ENCODE measurements at regions not wholly inside any gene's neighbourhood (a gene's known extent, or its start where the extent isn't known, plus 50 kb on each side); places are given as distances from the start of the nearest gene placed in this dataset.

DNA sequence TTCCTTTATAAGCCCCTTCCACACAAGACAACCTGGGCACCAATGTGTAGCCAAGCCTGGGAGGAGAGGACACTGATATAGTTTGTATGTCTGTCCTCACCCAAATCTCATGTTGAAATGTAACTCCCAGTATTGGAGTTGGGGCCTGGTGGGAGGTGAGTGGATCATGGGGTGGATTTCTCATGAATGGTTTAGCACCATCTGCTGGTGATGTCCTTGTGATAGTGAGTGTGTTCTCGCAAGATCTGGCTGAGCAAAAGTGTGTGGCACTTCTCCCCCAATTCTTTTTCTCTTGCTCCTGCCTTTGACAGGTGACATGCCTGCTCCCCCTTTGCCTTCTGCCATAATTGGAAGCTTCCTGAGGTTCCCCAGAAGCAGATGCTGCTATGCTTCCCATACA, 135.8 kb downstream of the USP31 start:
- H3K9me3 ChIP-seq (ENCODE audit: insufficient read depth in 2 of 2, low read depth in 1 of 2, low read length in 1 of 2): no peaks in the 10 kb centered on the region
- H3K27me3 ChIP-seq (replicated peaks in 1 of 4; ENCODE audit: control insufficient read depth in 3 of 4, extremely low read depth in 1 of 4, insufficient read depth in 3 of 4, low read length in 3 of 4): no peaks in the 10 kb centered on the region
- CTCF ChIA-PET (ENCODE audit: partially characterized antibody): interaction anchor here (0.7 to 5.4 kb wide), 10 partner anchors 11 to 119 kb away, joined by 3 to 48 read pairs (median 4); no protein-coding TSS in a partner anchor
- no peak overlapping the region for H4K8ac ChIP-seq (ENCODE audit: extremely low read depth, insufficient read depth, low read length)
- peak overlapping the region; percentile 10; the same call in 1 of the 2 replicates for H2AFZ ChIP-seq (ENCODE audit: low read length)
- H3K79me2 ChIP-seq (ENCODE audit: control insufficient read depth in 1 of 2, insufficient read depth in 2 of 2, low read length in 2 of 2): no peaks in the 10 kb centered on the region
- no peak overlapping the region for H2BK120ac ChIP-seq (replicated peaks; ENCODE audit: low read depth, low read length)
- no peaks in the 10 kb centered on the region for H3K4me1 ChIP-seq (replicated peaks in 1 of 4; ENCODE audit: control insufficient read depth in 3 of 4, insufficient read depth in 4 of 4, low read length in 3 of 4)
- H3K18ac ChIP-seq (ENCODE audit: extremely low read depth, low read length): no peak overlapping the region
- H2BK12ac ChIP-seq (ENCODE audit: low read depth, low read length): no peak overlapping the region
- H3K14ac ChIP-seq (ENCODE audit: insufficient read length): no peak overlapping the region
- H3K56ac ChIP-seq (replicated peaks; ENCODE audit: insufficient read length, low read depth, low read length): no peak overlapping the region
- no peaks in the 10 kb centered on the region for H3K36me3 ChIP-seq (ENCODE audit: control insufficient read depth in 2 of 4, insufficient read depth in 4 of 4, low read length in 3 of 4)
- TF ChIP-seq, protein P1, sequence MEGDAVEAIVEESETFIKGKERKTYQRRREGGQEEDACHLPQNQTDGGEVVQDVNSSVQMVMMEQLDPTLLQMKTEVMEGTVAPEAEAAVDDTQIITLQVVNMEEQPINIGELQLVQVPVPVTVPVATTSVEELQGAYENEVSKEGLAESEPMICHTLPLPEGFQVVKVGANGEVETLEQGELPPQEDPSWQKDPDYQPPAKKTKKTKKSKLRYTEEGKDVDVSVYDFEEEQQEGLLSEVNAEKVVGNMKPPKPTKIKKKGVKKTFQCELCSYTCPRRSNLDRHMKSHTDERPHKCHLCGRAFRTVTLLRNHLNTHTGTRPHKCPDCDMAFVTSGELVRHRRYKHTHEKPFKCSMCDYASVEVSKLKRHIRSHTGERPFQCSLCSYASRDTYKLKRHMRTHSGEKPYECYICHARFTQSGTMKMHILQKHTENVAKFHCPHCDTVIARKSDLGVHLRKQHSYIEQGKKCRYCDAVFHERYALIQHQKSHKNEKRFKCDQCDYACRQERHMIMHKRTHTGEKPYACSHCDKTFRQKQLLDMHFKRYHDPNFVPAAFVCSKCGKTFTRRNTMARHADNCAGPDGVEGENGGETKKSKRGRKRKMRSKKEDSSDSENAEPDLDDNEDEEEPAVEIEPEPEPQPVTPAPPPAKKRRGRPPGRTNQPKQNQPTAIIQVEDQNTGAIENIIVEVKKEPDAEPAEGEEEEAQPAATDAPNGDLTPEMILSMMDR (IDR thresholded peaks at IDR 0.05; ENCODE audit: control extremely low read depth in 1 of 3, insufficient read depth in 1 of 3, low read depth in 1 of 3, low read length in 3 of 3): peak; percentile 7 to 58 (median 10); a peak in 3 of 4 replicates
- TF ChIP-seq RAD21 (IDR thresholded peaks at IDR 0.05 in 1 of 2, conservative IDR thresholded peaks at IDR 0.05 in 1 of 2; ENCODE audit: low read depth in 2 of 2, low read length in 2 of 2) (peak; percentile 42 to 52; a peak in 3 of 4 replicates), NANOG (IDR thresholded peaks at IDR 0.05; ENCODE audit: insufficient read depth, low read depth, low read length, poor library complexity, severe bottlenecking) (no peak)
- no peak overlapping the region for H3K23ac ChIP-seq (ENCODE audit: insufficient read length)
- DNase-seq (ENCODE audit: low read depth in 1 of 2, low spot score in 2 of 2) (peak in 1 of 2 experiments; percentile 46), FAIRE-seq (peak; percentile 45)
- H3K23me2 ChIP-seq (ENCODE audit: low read depth, low read length): no peaks in the 10 kb centered on the region
- no peak overlapping the region for H3K27ac ChIP-seq (ENCODE audit: low read depth, low read length)
- H2BK5ac ChIP-seq (ENCODE audit: low read depth, low read length): no peak overlapping the region
- WGBS, 2 experiments (ENCODE audit: extremely low coverage in 1 of 2, insufficient coverage in 1 of 2, insufficient read length in 1 of 2, insufficient replicate concordance in 2 of 2, low coverage in 1 of 2, low lambda C conversion rate in 2 of 2, missing lambda C conversion rate in 1 of 2): 94% methylated on average over 1 of the region's 1 CpG; no CpG with 5 or more reads in 1 of the 2 experiments
- no peak overlapping the region for H2BK15ac ChIP-seq (ENCODE audit: low read length)
- POLR2A ChIA-PET (ENCODE audit: partially characterized antibody): no interaction called here
- no peak overlapping the region for H4K5ac ChIP-seq (ENCODE audit: insufficient read length, low read depth, low read length)
- no peak overlapping the region for H2AK5ac ChIP-seq (ENCODE audit: low read depth, low read length)
- no peak overlapping the region for H4K91ac ChIP-seq (replicated peaks; ENCODE audit: insufficient read length, low read length)
- H3K4me2 ChIP-seq (ENCODE audit: insufficient read depth in 1 of 2, low read depth in 2 of 2, low read length in 2 of 2): no peak overlapping the region
- no peak overlapping the region for H3K9ac ChIP-seq (replicated peaks in 1 of 4; ENCODE audit: extremely low read depth in 1 of 4, low read depth in 3 of 4, low read length in 3 of 4)
- H3K4me3 ChIP-seq (ENCODE audit: extremely low read depth in 1 of 4, insufficient read depth in 2 of 4, low read depth in 3 of 4, low read length in 4 of 4): no peak overlapping the region
- no peaks in the 10 kb centered on the region for H3K79me1 ChIP-seq (ENCODE audit: low read depth, low read length)
- H2BK20ac ChIP-seq (ENCODE audit: low read length): no peak overlapping the region
- no peaks in the 10 kb centered on the region for H4K20me1 ChIP-seq (replicated peaks in 1 of 2; ENCODE audit: control insufficient read depth in 1 of 2, insufficient read depth in 2 of 2, low read length in 2 of 2)
- H3K4ac ChIP-seq (replicated peaks; ENCODE audit: insufficient read length, low read depth, low read length): no peak overlapping the region
